GM06990 (cell line): ENCODE measurements at regions not wholly inside any gene's neighbourhood (a gene's known extent, or its start where the extent isn't known, plus 50 kb on each side); places are given as distances from the start of the nearest gene placed in this dataset.
"Not testable (repeated sequence)": the region's sequence is repeated elsewhere in the genome, so short reads cannot be mapped to it uniquely, and the experiment has no call there.

Source experiments
- DNase-seq: peaks from one replicate; pipeline ENCODE4 v3.0.0-alpha.2; 2011; ENCODE audit not compliant: insufficient read length; ENCODE audit errors: extremely low read depth
- H3K27me3 ChIP-seq: replicated peaks from 2 replicates; pipeline ENCODE4 v1.6.0; 2011; ENCODE audit warnings: low read length; ENCODE audit not compliant: control insufficient read depth, insufficient read depth
- H3K36me3 ChIP-seq: 2 replicates; pipeline ENCODE4 v1.5.1; 2011; ENCODE audit warnings: low read length; ENCODE audit not compliant: control insufficient read depth, insufficient read depth
- H3K4me3 ChIP-seq: replicated peaks from 2 replicates; pipeline ENCODE4 v1.5.1; 2011; ENCODE audit warnings: low read depth, mild to moderate bottlenecking, control low read depth, low read length
- TF ChIP-seq, protein P1 (sequence below): IDR thresholded peaks from 2 replicates; pipeline ENCODE4 v1.5.1; 2011; ENCODE audit warnings: low read length, control low read depth, mild to moderate bottlenecking, inconsistent platforms; ENCODE audit not compliant: insufficient read depth, poor library complexity, severe bottlenecking

- H3K4me3 ChIP-seq: no peak overlapping the region
- H3K27me3 ChIP-seq: no peaks in the 10 kb centered on the region
- H3K36me3 ChIP-seq: no peaks in the 10 kb centered on the region
- DNase-seq: no peak
- TF ChIP-seq, protein P1, sequence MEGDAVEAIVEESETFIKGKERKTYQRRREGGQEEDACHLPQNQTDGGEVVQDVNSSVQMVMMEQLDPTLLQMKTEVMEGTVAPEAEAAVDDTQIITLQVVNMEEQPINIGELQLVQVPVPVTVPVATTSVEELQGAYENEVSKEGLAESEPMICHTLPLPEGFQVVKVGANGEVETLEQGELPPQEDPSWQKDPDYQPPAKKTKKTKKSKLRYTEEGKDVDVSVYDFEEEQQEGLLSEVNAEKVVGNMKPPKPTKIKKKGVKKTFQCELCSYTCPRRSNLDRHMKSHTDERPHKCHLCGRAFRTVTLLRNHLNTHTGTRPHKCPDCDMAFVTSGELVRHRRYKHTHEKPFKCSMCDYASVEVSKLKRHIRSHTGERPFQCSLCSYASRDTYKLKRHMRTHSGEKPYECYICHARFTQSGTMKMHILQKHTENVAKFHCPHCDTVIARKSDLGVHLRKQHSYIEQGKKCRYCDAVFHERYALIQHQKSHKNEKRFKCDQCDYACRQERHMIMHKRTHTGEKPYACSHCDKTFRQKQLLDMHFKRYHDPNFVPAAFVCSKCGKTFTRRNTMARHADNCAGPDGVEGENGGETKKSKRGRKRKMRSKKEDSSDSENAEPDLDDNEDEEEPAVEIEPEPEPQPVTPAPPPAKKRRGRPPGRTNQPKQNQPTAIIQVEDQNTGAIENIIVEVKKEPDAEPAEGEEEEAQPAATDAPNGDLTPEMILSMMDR: no peak
These were observed 435.1 kb downstream of the SPATA31D1 start for GRCh38 chr9:82423700-82424099.

GRCh38 chr9:82424599-82425120, 436.1 kb downstream of the SPATA31D1 start:
- TF ChIP-seq, protein P1: no peak
- H3K4me3 ChIP-seq: no peak overlapping the region
- no peaks in the 10 kb centered on the region for H3K36me3 ChIP-seq
- no peaks in the 10 kb centered on the region for H3K27me3 ChIP-seq
- DNase-seq: no peak

DNA sequence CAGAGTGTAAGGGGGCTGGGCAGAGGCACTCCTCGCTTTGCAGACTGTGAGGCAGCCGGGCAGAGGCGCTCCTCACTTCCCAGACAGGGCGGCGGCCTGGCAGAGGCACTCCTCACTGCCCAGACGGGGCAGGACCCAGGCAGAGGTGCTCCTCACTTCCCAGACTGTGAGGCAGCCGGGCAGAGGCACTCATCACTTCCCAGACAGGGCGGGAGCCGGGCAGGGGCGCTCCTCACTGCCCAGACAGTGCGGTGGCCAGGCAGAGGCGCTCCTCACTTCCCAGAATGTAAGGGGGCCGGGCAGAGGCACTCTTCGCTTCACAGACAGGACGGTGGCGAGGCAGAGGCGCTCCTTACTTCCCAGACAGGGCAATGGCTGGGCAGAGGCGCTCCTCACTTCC, 442.5 kb downstream of the SPATA31D1 start:
- TF ChIP-seq, protein P1: no peak
- no peak for DNase-seq
- no peaks in the 10 kb centered on the region for H3K36me3 ChIP-seq
- H3K27me3 ChIP-seq: no peaks in the 10 kb centered on the region
- H3K4me3 ChIP-seq: no peak overlapping the region

- not testable (repeated sequence) for H3K36me3 ChIP-seq, H3K27me3 ChIP-seq, DNase-seq, H3K4me3 ChIP-seq
These were observed 444.8 kb downstream of the SPATA31D1 start for GRCh38 chr9:82433290-82433931.

GRCh38 chr9:82436475-82436874, 447.9 kb downstream of the SPATA31D1 start:
- no peak for DNase-seq
- Histone ChIP-seq H3K27me3 (no peaks in the 10 kb centered on the region), H3K4me3 (no peak overlapping the region), H3K36me3 (no peaks in the 10 kb centered on the region)
- TF ChIP-seq, protein P1: no peak

DNA sequence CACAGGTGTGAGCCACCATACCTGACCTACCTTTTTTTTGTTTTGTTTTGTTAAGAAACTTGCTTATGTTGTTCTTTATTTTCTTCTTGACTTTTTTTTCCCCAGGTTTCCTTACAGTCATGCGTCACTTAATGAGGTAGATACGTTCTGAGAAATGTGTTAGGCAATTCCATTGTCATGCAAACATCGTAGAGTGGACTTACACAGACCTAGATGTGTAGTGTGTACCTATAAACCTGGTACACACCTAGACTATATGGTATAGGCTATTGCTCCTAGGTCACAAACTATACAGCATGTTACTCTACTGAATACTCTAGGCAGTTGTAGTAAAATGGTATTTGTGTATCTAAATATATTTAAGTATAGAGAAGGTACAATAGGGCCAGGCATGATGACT, 448.6 kb downstream of the SPATA31D1 start:
- not testable (repeated sequence) for H3K27me3 ChIP-seq, H3K36me3 ChIP-seq, DNase-seq, H3K4me3 ChIP-seq

- H3K4me3 ChIP-seq: no peak overlapping the region
- no peak for DNase-seq
- TF ChIP-seq, protein P1: no peak
- H3K36me3 ChIP-seq: no peaks in the 10 kb centered on the region
- no peaks in the 10 kb centered on the region for H3K27me3 ChIP-seq
These were observed 450.0 kb downstream of the SPATA31D1 start for GRCh38 chr9:82438581-82438980.
